NOMO-1 (cell line): ENCODE measurements at regions not wholly inside any gene's neighbourhood (a gene's known extent, or its start where the extent isn't known, plus 50 kb on each side); places are given as distances from the start of the nearest gene placed in this dataset.

Experiments used
- DNase-seq, 2 experiments: peaks; one replicate each; lab custom pipeline; 2025; ENCODE audit not compliant: unreplicated experiment in 2 of 2; lab: John Stamatoyannopoulos, UW

DNA sequence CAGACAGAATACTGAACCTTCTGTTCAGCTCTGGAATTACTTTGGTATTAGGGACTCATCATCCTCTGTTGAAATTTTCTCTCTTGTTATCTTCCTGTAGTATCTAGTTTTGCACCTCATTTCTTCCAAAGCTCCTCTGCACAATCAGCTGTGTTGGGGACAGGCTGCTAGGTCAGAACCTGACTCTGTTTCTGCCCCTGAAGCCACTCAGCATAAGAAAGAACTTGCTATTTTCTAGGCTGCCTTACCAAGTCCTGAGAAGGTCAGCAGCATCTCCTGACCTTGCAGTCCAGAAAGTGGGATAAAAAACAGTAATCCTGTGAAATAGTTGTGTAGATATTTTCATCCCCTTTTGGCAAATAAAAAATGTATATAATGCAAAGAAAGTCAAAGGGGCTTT lies 862.6 kb downstream of the SORCS3 start:
- no peak for DNase-seq

DNA sequence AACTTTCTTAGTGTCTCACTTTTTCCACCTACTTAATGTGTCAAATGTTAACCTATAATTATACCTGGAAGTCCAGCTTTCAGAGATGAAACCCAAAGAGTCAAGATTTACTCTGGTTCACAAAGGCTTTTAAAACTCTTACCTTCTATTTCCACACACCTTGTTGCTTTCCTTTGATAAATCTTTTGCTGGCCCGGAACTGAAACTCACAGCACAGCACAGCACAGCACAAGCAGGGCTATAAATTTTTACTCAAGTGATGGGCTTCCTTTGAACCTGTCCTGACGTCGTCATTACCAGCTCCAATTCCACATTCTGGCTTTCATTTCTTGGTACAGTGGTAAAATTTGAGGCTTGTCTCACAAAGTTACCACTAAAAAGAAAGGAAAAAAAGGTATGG lies 861.0 kb downstream of the SORCS3 start:
- no peak for DNase-seq

DNA sequence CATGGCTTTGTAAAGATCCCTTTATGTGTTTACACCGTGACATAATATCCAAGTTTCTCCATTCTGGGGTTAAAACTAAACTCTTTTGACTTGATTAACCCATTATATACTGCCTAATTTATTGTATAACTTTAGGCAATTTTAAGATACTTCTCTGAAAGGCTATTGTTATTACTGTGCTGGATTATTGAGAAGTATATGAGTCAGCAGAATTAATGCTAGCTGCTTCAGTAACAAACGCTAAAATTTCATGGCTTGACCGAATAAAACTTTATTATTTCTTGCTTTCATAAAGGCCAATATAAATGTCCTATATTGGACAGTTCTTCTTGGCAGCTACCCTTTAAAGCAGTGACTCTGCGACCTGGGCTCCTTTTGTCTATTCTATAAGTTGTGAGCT lies 853.9 kb downstream of the SORCS3 start:
- no peak for DNase-seq

DNA sequence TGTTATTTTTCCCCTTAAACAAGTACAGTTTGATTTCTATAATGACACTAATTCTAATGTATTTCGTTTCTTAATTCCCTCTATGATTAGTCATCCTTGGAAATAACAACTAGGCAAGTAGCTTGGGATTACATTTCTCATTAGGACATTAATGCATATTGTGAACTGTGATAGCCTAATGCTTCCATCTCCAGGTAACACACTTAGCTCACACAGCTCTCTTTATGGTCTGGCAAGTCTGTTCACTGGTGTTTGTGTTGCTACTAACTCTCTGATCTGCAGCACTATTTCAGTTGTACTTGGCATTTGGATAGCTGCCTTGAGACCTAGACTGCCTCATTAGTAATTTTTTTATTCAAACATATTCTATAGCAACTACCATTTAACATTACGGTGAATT lies 853.2 kb downstream of the SORCS3 start:
- no peak for DNase-seq

DNA sequence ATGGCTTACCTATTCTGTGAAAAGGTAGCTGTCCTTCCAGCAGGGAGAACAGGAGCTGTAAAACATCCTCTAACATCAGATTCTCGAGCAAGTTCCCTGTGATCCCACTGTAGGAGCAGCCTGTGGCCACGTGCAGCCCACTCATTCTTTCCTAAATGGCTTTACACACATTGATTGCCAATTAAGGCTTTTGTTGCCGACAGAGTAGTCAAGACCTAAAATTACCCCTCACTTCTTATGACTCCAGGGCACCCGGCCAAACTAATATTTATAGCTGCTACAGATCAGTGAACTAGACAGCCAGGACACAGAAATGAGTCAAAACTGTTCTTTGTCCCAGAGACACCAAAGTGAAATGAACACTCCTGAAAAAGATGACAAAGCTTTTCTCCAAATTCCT lies 832.1 kb downstream of the SORCS3 start:
- no peak for DNase-seq

DNA sequence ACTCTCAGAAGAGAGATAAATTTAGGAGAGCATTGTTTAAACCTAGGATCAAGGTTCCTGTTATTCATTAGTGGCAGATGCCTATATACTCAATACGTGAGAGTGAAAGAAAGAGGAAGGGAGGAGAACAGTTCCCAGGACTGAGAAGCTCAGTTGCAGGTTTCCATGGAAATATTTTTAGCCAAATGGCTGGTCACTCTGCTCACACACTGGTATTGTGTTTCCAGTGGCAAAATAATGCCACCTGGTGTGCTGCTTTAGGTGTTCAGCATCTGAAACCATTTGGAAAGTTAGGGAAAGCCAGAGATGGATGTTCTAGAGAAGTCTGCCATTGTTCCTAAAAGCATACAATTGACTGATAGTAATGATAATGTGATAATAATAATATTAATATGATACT lies 827.7 kb downstream of the SORCS3 start:
- no peak for DNase-seq

DNA sequence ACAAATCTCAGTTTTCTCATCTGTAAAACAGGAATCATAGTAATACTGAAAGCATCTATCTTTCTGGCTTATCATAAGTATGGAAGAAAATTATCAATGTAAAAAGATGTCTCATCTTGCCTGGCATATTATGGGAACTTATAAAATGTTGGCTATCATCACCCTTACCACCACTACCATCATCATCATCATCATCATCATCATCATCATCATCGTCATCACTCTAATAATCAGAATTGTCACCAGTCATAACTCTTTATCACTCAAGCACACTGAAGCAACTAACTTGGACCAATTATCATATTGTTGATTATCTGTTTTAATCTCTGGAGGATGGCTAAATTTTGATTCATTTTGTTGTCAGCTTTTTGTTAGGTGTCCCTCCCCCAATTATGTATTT lies 825.4 kb downstream of the SORCS3 start:
- DNase-seq: no peak

DNA sequence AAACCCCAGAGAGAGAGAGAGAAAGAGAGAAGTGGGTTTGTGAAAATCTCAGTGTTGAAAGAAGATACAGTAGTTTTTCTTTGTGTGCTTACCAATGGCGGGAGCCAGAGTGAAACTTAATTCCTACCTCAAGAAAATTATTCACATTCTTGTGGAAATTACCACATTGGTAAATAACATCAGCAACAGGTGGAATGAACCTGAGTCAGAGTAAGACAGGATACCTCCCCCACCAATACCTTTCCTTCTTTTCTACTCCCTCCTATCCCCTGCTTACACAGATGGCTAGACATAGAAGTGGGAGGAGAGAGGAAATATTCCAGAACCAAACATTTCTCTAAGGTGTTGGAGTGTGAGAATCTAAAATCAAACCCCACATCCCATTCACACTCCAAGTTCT lies 793.9 kb downstream of the SORCS3 start:
- DNase-seq: no peak

DNA sequence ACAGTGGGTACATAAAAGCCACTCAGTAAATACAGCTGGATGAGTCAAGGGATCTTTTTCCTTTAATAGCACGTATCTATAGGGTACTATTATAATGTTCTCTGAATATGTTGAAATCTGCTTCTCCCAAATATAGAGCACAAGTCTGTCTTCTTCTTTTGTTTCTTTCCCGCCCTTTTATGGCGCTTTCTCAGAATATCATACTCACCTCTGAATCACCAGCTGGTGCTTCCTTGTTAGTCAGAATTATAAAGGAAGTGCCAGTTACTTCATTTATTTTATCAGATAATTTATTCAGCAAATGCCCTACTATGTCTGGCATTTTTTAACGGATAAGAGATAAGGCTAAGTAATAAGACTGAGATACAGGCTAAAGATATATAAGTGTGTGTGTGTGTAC lies 772.9 kb downstream of the SORCS3 start:
- no peak for DNase-seq

DNA sequence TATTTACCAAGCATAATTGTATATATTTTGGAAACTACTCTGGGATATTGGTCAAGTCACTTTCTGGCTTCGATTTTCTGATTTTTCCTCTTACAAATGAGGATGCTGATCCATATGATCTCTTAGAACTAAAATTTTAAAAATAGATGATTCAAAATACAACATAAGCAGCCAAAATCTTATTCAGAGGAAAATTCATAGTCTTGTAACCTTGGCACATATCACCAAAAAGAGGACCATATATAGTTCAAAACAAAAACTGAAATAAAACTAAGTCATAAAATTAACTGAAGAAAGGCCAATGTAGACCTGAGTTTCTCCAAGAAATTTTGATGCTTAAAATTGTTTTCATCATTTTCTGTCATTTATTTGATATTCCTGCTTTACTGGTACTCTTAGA lies 768.3 kb downstream of the SORCS3 start:
- DNase-seq: no peak

DNA sequence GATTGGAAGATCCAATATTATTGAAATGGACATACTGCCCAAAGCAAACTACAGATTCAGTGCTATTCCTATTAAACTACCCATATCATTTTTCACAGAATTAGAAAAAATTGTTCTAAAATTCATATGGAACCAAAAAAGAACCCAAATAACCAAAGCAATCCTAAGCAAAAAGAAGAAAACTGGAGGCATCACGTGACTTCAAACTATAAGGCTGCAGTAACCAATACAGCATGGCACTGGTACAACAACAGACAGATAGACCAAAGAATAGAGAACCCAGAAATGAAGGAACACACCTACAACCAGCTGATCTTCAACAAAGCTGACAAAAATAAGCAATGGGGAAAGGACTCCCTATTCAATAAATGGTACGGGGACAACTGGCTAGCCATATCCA lies 765.4 kb downstream of the SORCS3 start:
- DNase-seq: no peak

DNA sequence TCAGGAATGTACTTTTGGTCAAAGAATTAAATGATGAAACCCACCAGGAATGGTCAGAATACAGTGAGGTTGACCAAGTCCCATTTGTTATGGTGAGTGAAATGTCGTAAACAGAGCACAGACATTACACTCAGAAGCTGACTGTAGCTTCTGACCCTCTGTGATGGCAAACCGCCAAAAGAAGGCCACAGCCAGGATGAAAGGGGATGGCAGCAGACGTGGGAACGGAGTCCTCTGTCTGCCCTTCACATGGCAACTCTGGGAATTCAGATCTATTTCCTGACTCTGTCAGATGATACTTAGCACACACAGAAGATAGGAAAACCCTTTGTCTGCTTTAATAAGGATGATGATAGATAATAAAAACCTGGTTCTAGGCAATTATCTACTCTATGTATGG lies 757.1 kb downstream of the SORCS3 start:
- no peak for DNase-seq

DNA sequence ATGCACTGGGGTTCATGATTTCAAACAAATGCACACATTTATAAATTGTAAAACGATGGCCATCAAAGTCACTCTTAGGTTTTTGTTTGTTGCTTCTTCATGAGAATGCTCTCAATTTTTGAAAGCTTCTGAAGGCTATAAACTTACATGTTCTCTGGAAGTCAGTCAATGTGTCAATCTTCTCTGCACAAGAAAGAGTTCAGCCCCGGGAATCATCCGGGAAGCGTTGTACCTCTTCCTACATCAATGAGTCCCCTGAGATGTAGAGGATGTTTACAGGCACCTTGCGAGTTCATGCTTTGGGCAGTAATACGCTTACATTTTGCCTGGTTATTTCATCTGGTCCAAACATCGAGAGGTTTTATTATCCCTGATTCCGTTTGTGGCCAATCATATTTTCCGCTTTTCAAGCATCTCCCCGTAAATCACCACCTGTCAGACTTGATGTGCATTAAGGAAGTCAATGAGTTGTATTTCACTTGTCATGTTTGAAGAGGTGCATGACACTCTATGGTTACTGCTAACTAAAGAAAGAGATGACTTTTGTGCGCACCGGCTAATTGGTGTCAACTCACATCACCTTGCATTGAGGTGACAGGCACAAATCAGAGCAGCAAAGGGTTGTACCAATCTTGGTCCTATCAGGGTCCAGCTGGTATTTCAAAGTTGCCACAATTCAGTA lies 750.7 kb downstream of the SORCS3 start:
- DNase-seq: no peak

DNA sequence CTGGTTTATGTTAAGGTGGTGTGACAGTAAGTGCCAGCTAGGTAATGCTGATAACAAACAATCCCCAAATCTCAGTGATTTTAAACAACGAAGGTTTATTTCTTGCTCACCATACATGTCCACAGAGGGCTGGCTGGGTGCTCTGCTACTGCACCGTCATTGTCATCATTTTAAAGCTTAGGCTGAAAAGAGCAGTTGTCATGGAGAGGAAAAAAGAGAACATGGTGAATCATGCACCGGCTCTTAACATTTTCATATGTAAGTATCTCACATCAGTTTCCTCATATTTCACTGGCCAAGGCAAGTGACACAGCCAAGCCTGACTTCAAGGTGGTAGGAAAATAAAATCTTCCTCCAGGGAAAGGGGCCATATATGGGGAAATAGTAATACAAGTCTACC lies 746.9 kb downstream of the SORCS3 start:
- no peak for DNase-seq

DNA sequence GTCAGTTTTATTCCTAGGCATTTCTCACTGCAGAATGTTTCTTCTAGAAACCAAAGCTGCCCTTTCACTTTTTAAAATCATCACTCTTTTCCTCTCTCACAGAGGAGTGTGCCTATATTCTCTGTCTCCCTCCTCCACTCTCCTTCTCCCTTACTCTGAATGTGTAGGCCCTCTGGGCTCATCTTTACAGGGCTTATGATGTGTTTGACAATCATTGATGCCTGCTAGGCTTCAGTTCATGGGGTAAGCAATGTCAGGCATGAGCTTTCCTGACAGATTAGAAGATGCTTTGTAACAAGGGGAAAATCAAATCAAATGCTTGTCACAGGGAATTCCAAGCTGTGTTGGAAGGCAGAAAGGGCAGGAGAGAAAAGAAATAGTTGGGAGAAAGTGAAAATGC lies 742.9 kb downstream of the SORCS3 start:
- no peak for DNase-seq

DNA sequence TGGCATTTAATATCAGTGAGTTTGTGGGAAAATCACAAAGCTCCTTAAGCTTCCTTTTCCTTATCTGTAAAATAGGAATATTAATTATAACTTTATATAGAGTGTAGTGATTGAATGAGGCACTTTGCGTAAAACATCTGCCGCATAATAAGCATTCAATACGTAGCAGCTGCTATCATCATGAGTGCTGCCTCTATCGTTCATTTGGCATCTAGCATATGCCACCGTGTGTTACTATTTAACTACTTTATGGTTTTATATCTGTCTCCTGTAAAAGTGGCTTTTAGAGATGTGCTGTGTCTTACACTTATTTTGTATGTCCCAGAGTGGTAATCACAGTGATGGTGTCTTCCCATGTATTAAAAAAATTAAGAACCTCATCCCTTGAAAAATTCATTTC lies 729.6 kb downstream of the SORCS3 start:
- no peak for DNase-seq

DNA sequence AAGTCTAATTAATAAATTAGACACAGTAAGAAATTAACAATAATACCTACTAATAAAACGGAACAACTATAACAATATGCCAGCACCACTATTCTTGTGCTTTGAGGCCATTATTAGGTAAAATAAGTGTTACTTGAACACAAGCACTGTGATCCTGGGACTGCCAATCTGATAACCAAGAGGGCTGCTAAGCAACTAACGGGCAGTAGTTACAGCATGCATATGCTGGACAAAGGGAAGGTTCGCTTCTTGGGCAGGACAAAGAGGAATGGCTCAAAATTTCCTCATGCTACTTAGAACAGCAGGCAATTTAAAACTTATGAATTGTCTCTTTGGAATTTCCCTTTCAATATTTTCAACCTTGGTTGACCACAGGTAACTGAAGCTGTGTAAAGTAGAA lies 718.6 kb downstream of the SORCS3 start:
- no peak for DNase-seq

DNA sequence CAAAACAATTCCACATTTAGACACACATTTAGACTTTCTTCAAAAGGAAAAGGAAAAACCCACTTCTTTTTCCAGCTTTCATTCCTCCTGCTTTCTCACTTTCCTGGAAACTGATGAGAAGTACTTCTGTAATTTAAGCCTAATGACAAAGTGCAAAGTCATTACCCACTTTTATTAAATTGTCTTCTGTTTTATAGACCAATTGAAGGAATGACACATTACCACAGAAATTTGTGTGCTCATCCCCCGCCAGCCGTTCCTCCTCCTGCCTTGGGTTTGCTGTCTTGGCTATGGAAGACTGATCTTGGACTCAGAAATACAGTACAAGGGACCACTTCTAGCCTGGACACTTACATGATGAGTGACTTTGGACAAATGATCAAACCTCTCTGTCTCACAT lies 717.8 kb downstream of the SORCS3 start:
- DNase-seq: no peak

DNA sequence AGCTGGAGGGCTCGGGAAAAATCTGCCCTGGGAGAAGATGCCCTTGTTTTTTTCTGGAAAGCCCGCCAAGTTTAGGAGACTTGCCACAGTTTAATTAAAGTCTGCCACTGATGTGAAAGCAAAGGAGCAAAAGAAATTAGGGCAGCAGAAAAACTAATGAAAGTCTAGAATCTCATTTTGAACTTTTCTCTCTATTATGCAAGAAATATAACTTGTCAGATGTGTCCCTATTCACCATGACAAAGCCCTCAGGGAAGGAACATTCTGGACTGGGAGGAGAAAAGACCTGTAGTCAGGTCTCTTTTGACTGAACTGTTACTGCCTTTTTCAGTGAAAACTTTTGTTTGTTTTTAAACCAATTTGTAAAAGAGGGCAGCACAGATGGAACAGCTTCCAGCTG lies 715.5 kb downstream of the SORCS3 start:
- no peak for DNase-seq

DNA sequence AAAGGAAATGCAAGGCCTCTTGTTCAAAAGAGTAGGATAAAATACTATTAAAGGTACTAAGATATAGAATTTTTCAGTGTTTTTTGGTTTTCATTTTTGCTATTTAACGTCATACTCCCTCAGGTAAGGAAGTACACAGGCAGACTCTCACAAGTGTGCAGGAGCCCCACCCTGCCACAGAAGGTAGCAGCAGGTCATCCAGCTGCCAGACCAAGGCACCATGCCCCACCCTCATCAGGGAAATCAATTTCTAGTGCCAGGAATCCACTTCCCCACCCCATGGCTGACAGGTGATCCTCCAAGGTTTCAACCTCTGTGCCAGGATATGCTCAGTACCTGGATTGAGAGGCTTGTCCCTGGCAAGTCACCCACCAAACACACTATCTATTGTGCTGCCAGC lies 712.9 kb downstream of the SORCS3 start:
- no peak for DNase-seq

DNA sequence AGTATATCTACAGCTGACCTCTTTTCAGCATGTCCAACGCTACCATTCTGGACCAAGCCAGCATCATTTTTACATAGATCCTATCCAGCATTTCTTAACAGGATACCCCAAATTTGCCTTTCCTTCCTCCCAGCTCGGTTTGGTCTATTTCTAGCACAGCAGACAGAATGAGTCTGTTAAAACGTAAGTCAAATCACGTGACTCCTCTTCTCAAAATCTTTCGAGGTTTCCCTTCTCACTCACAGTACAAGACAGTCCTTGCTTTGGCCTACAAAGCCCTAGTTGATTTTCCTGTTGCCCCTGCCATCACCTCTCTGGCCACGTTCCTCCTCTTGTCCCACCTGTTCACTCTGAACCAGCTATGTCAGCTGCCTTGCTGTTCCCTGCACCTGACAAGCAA lies 711.7 kb downstream of the SORCS3 start:
- DNase-seq: no peak

DNA sequence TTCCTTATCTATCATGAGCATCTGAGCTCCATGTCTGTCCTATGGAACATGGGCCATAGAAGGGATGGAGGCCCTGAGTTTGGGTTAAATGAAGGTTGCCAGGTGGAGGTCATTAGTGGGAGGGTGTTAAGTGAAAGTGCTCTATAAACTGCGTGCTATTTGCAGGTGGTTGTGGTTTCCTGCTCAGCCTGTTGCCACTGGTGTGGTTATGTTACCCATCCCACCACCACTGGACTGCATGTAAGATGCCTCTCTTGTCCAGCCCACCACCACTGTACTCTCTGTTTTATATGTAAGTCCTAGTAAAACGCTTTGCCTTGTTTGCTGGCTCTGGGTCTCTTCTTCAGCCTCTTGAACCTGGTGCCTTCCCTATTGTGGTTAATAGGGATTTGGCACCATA lies 711.2 kb downstream of the SORCS3 start:
- DNase-seq: no peak

DNA sequence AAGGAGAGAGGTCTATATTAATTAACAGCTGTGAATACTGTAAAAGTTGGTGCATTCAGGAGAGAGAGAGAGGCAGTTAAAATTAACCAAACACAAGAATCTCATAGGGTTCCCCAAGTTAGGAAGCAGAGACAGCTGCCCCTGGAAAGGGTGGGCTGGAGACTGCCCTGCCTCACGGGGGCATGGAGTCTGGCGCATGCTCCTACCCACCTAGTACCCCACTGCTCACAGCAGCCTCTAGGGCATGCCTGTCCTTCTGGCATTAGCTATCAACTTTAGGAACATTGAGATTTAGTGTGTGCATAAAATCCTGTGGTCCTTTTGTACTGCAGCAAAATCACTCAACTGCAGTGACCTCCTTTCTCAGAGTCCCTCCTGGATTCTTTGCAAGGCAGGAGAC lies 710.1 kb downstream of the SORCS3 start:
- no peak for DNase-seq
